ENCODE measurements at regions not wholly inside any gene's neighbourhood (a gene's known extent, or its start where the extent isn't known, plus 50 kb on each side); places are given as distances from the start of the nearest gene placed in this dataset.

- DNase-seq (ENCODE audit: low read depth, low spot score) = no peak
- Histone ChIP-seq H3K27me3 (ENCODE audit: control insufficient read depth in 2 of 2, insufficient read depth in 2 of 2, low read length in 2 of 2) (no peaks in the 10 kb centered on the region), H3K4me1 (ENCODE audit: control insufficient read depth, extremely low read depth, insufficient read depth, low read length) (no peaks in the 10 kb centered on the region), H3K9me1 (replicated peaks; ENCODE audit: control insufficient read depth, extremely low read depth, insufficient read depth, low read length) (no peaks in the 10 kb centered on the region), H3K27ac (ENCODE audit: insufficient read depth, low read depth, low read length) (no peak overlapping the region), H3K79me2 (ENCODE audit: control insufficient read depth, insufficient read depth, low read length) (no peaks in the 10 kb centered on the region), H2AFZ (ENCODE audit: low read depth, low read length) (no peak overlapping the region), H3K4me2 (ENCODE audit: insufficient read depth, low read length) (no peak overlapping the region), H3K4me3 (replicated peaks in 1 of 3; ENCODE audit: insufficient read depth in 1 of 3, low read depth in 1 of 3, low read length in 3 of 3) (no peak overlapping the region), H4K20me1 (replicated peaks; ENCODE audit: control insufficient read depth, extremely low read depth, insufficient read depth, low read length) (no peaks in the 10 kb centered on the region), H3K9ac (replicated peaks; ENCODE audit: extremely low read depth, insufficient read depth, low read length) (no peak overlapping the region), H3K36me3 (ENCODE audit: control insufficient read depth in 2 of 2, extremely low read depth in 1 of 2, insufficient read depth in 2 of 2, low read length in 2 of 2) (no peaks in the 10 kb centered on the region), H3K9me3 (replicated peaks; ENCODE audit: control insufficient read depth, insufficient read depth, low read length) (no peaks in the 10 kb centered on the region)
- no TSS peak for BruUV-seq (replicated peaks)
- intact Hi-C loops (cut with micrococcal nuclease) = no loop called here
- no peak for FAIRE-seq
- dilution Hi-C loops (cut with MboI; ENCODE audit: extremely low pct_ligation_motif_present, low sequenced_read_pairs) = no loop called here
- ChIA-PET CTCF (no interaction called here), POLR2A (no interaction called here)
- TF ChIP-seq MAX (IDR thresholded peaks at IDR 0.05; ENCODE audit: insufficient read depth, insufficient read length) (no peak), POLR2AphosphoS5 (IDR thresholded peaks at IDR 0.05; ENCODE audit: insufficient read depth, low read depth, low read length) (no peak), JUN (IDR thresholded peaks at IDR 0.05; ENCODE audit: borderline replicate concordance, insufficient read depth, insufficient read length, low read depth) (no peak), CTCF (IDR thresholded peaks at IDR 0.05; ENCODE audit: extremely low read depth in 1 of 2, insufficient read depth in 1 of 2, low read depth in 1 of 2, low read length in 2 of 2) (no peak), POLR2A (IDR thresholded peaks at IDR 0.05; ENCODE audit: low read depth, low read length) (no peak)
Measured at GRCh38 chr6:9233686-9234085, 798.3 kb upstream of the SLC35B3 start.

- Histone ChIP-seq H3K9me1 (replicated peaks; ENCODE audit: control insufficient read depth, extremely low read depth, insufficient read depth, low read length) (no peaks in the 10 kb centered on the region), H3K79me2 (ENCODE audit: control insufficient read depth, insufficient read depth, low read length) (no peaks in the 10 kb centered on the region), H3K4me3 (replicated peaks in 1 of 3; ENCODE audit: insufficient read depth in 1 of 3, low read depth in 1 of 3, low read length in 3 of 3) (no peak overlapping the region), H3K4me2 (ENCODE audit: insufficient read depth, low read length) (no peak overlapping the region), H2AFZ (ENCODE audit: low read depth, low read length) (no peak overlapping the region), H3K9ac (replicated peaks; ENCODE audit: extremely low read depth, insufficient read depth, low read length) (no peak overlapping the region), H4K20me1 (replicated peaks; ENCODE audit: control insufficient read depth, extremely low read depth, insufficient read depth, low read length) (no peaks in the 10 kb centered on the region), H3K4me1 (ENCODE audit: control insufficient read depth, extremely low read depth, insufficient read depth, low read length) (no peaks in the 10 kb centered on the region), H3K27me3 (ENCODE audit: control insufficient read depth in 2 of 2, insufficient read depth in 2 of 2, low read length in 2 of 2) (no peaks in the 10 kb centered on the region), H3K9me3 (replicated peaks; ENCODE audit: control insufficient read depth, insufficient read depth, low read length) (no peaks in the 10 kb centered on the region), H3K36me3 (ENCODE audit: control insufficient read depth in 2 of 2, extremely low read depth in 1 of 2, insufficient read depth in 2 of 2, low read length in 2 of 2) (no peaks in the 10 kb centered on the region), H3K27ac (ENCODE audit: insufficient read depth, low read depth, low read length) (no peak overlapping the region)
- dilution Hi-C loops (cut with MboI; ENCODE audit: extremely low pct_ligation_motif_present, low sequenced_read_pairs) (no loop called here), intact Hi-C loops (cut with micrococcal nuclease) (no loop called here)
- BruUV-seq (replicated peaks) = no TSS peak
- TF ChIP-seq POLR2A (IDR thresholded peaks at IDR 0.05; ENCODE audit: low read depth, low read length) (no peak), JUN (IDR thresholded peaks at IDR 0.05; ENCODE audit: borderline replicate concordance, insufficient read depth, insufficient read length, low read depth) (no peak), CTCF (IDR thresholded peaks at IDR 0.05; ENCODE audit: extremely low read depth in 1 of 2, insufficient read depth in 1 of 2, low read depth in 1 of 2, low read length in 2 of 2) (no peak), GATA2 (IDR thresholded peaks at IDR 0.05; ENCODE audit: insufficient read depth, insufficient read length, low read depth, low read length) (no peak), FOS (IDR thresholded peaks at IDR 0.05; ENCODE audit: borderline replicate concordance, insufficient read depth, low read length) (no peak), POLR2AphosphoS5 (IDR thresholded peaks at IDR 0.05; ENCODE audit: insufficient read depth, low read depth, low read length) (no peak), MYC (IDR thresholded peaks at IDR 0.05; ENCODE audit: low read depth, low read length) (no peak), MAX (IDR thresholded peaks at IDR 0.05; ENCODE audit: insufficient read depth, insufficient read length) (no peak), EZH2 (IDR thresholded peaks at IDR 0.05; ENCODE audit: borderline replicate concordance, low read depth, low read length, severe bottlenecking) (no peak)
- POLR2A ChIA-PET = no interaction called here
- CTCF ChIA-PET = no interaction called here
- no peak for DNase-seq (ENCODE audit: low read depth, low spot score)
- no peak for FAIRE-seq
Measured at GRCh38 chr6:9233226-9233625, 797.9 kb upstream of the SLC35B3 start.
